H1 (cell line): ENCODE measurements at regions not wholly inside any gene's neighbourhood (a gene's known extent, or its start where the extent isn't known, plus 50 kb on each side); places are given as distances from the start of the nearest gene placed in this dataset.
"Not testable (repeated sequence)": the region's sequence is repeated elsewhere in the genome, so short reads cannot be mapped to it uniquely, and the experiment has no call there.

Experiments used
- CTCF ChIA-PET: fragments of 300-600 bp; sonication (Branson Sonifier 250); formaldehyde crosslinking; loops from one replicate; lab custom pipeline; 2021; ENCODE audit not compliant: partially characterized antibody; lab: Charles Lee
- POLR2A ChIA-PET: fragments of 300-600 bp; sonication (Branson Sonifier 250); formaldehyde crosslinking; loops from one replicate; lab custom pipeline; 2021; ENCODE audit warnings: inconsistent platforms; ENCODE audit not compliant: partially characterized antibody; lab: Charles Lee
- DNase-seq, 2 experiments: peaks; one replicate each; pipeline versions ENCODE4 v3.0.0 to v3.0.0-alpha.2; 2010 to 2022; ENCODE audit warnings: low spot score in 2 of 2, low read depth in 1 of 2, mixed read lengths in 1 of 2
- FAIRE-seq: peaks from 2 replicates; lab custom pipeline; 2011; peaks lifted over from hg19 to GRCh38; lab: Jason Lieb, UNC
- H2AFZ ChIP-seq: 2 replicates; pipeline ENCODE4 v1.8.1; 2012; ENCODE audit warnings: low read length, inconsistent platforms
- H2AK5ac ChIP-seq: 2 replicates; pipeline ENCODE4 v1.6.1; 2013; ENCODE audit warnings: low read depth, low read length
- H2BK120ac ChIP-seq: replicated peaks from 2 replicates; pipeline ENCODE3; 2013; ENCODE audit warnings: low read depth, low read length, inconsistent platforms
- H2BK12ac ChIP-seq: 2 replicates; pipeline ENCODE4 v1.6.1; 2013; ENCODE audit warnings: low read depth, low read length
- H2BK15ac ChIP-seq: 2 replicates; pipeline ENCODE4 v1.6.1; 2013; ENCODE audit warnings: low read length
- H2BK20ac ChIP-seq: 2 replicates; pipeline ENCODE4 v1.6.1; 2013; ENCODE audit warnings: low read length
- H2BK5ac ChIP-seq: 2 replicates; pipeline ENCODE4 v1.6.1; 2013; ENCODE audit warnings: low read depth, low read length
- H3K14ac ChIP-seq: 2 replicates; pipeline ENCODE4 v1.6.1; 2013; ENCODE audit warnings: inconsistent platforms; ENCODE audit not compliant: insufficient read length
- H3K18ac ChIP-seq: 2 replicates; pipeline ENCODE4 v1.6.1; 2013; ENCODE audit warnings: low read length; ENCODE audit errors: extremely low read depth
- H3K23ac ChIP-seq: 2 replicates; pipeline ENCODE4 v1.6.1; 2013; ENCODE audit warnings: inconsistent platforms; ENCODE audit not compliant: insufficient read length
- H3K23me2 ChIP-seq: 2 replicates; pipeline ENCODE4 v1.6.1; 2013; ENCODE audit warnings: low read depth, low read length
- H3K27ac ChIP-seq: 2 replicates; pipeline ENCODE4 v1.6.1; 2011; ENCODE audit warnings: low read depth, low read length, inconsistent platforms
- H3K27me3 ChIP-seq, 4 experiments: replicated peaks in 1 of 4; 1 replicate in 1 of 4; 2 replicates in 3 of 4; pipeline versions ENCODE4 v1.6.1 to v1.8.1; 2011 to 2013; ENCODE audit warnings: low read length in 3 of 4, mild to moderate bottlenecking in 3 of 4, inconsistent platforms in 2 of 4, mixed read lengths in 2 of 4, moderate library complexity in 1 of 4; ENCODE audit not compliant: control insufficient read depth in 3 of 4, insufficient read depth in 3 of 4; ENCODE audit errors: extremely low read depth in 1 of 4
- H3K36me3 ChIP-seq, 4 experiments: 2 replicates each; pipeline versions ENCODE4 v1.6.1 to v1.8.1; 2011 to 2013; ENCODE audit warnings: mild to moderate bottlenecking in 4 of 4, low read length in 3 of 4, moderate library complexity in 2 of 4, control low read depth in 1 of 4, inconsistent platforms in 1 of 4; ENCODE audit not compliant: insufficient read depth in 4 of 4, control insufficient read depth in 2 of 4
- H3K4ac ChIP-seq: replicated peaks from 2 replicates; pipeline ENCODE3; 2013; ENCODE audit warnings: low read length, low read depth, mixed read lengths, inconsistent platforms; ENCODE audit not compliant: insufficient read length
- H3K4me1 ChIP-seq, 4 experiments: replicated peaks in 1 of 4; 1 replicate in 1 of 4; 2 replicates in 3 of 4; pipeline versions ENCODE4 v1.6.1 to v1.8.1; 2011 to 2013; ENCODE audit warnings: low read length in 3 of 4, inconsistent platforms in 2 of 4, mixed read lengths in 1 of 4; ENCODE audit not compliant: insufficient read depth in 4 of 4, control insufficient read depth in 3 of 4
- H3K4me2 ChIP-seq, 2 experiments: 2 replicates each; pipeline versions ENCODE4 v1.6.1 to v1.8.1; 2011 to 2013; ENCODE audit warnings: low read depth in 2 of 2, low read length in 2 of 2, control low read depth in 1 of 2, inconsistent platforms in 1 of 2, mild to moderate bottlenecking in 1 of 2; ENCODE audit not compliant: insufficient read depth in 1 of 2
- H3K4me3 ChIP-seq, 4 experiments: fragments of 200-600, 300-600 bp in 1 of 4; sonication (generic), shearing (Covaris generic), sonication (Bioruptor Twin) in 1 of 4; 2 replicates each; pipeline versions ENCODE4 v1.5.1 to v1.8.1; 2011 to 2016; ENCODE audit warnings: low read length in 4 of 4, low read depth in 3 of 4, control low read depth in 2 of 4, inconsistent platforms in 2 of 4, mild to moderate bottlenecking in 2 of 4, mixed read lengths in 1 of 4, moderate library complexity in 1 of 4; ENCODE audit not compliant: insufficient read depth in 2 of 4; ENCODE audit errors: extremely low read depth in 1 of 4
- H3K56ac ChIP-seq: replicated peaks from 2 replicates; pipeline ENCODE3; 2013; ENCODE audit warnings: low read depth, mild to moderate bottlenecking, mixed read lengths, low read length, inconsistent platforms; ENCODE audit not compliant: insufficient read length
- H3K79me1 ChIP-seq: 2 replicates; pipeline ENCODE4 v1.6.1; 2013; ENCODE audit warnings: low read depth, low read length, control low read depth
- H3K79me2 ChIP-seq, 2 experiments: 2 replicates each; pipeline versions ENCODE4 v1.6.1 to v1.8.1; 2012 to 2013; ENCODE audit warnings: low read length in 2 of 2, mild to moderate bottlenecking in 2 of 2, inconsistent platforms in 1 of 2; ENCODE audit not compliant: insufficient read depth in 2 of 2, control insufficient read depth in 1 of 2
- H3K9ac ChIP-seq, 4 experiments: replicated peaks in 1 of 4; 1 replicate in 1 of 4; 2 replicates in 3 of 4; pipeline versions ENCODE4 v1.6.1 to v1.8.1; 2011 to 2013; ENCODE audit warnings: low read depth in 3 of 4, low read length in 3 of 4, control low read depth in 2 of 4, mild to moderate bottlenecking in 2 of 4, moderate library complexity in 2 of 4, inconsistent platforms in 1 of 4; ENCODE audit errors: extremely low read depth in 1 of 4
- H3K9me3 ChIP-seq, 2 experiments: 2 replicates each; pipeline versions ENCODE4 v1.6.1 to v1.8.1; 2012 to 2013; ENCODE audit warnings: mild to moderate bottlenecking in 2 of 2, moderate library complexity in 2 of 2, control low read depth in 1 of 2, inconsistent platforms in 1 of 2, low read depth in 1 of 2, low read length in 1 of 2, mixed read lengths in 1 of 2; ENCODE audit not compliant: insufficient read depth in 2 of 2
- H4K20me1 ChIP-seq, 2 experiments: replicated peaks in 1 of 2; 2 replicates each; pipeline versions ENCODE3 to v1.8.1; 2011 to 2013; ENCODE audit warnings: inconsistent platforms in 2 of 2, low read length in 2 of 2, mild to moderate bottlenecking in 1 of 2; ENCODE audit not compliant: insufficient read depth in 2 of 2, control insufficient read depth in 1 of 2
- H4K5ac ChIP-seq: 2 replicates; pipeline ENCODE4 v1.6.1; 2013; ENCODE audit warnings: low read length, low read depth, mixed read lengths, inconsistent platforms; ENCODE audit not compliant: insufficient read length
- H4K8ac ChIP-seq: 2 replicates; pipeline ENCODE4 v1.8.0; 2013; ENCODE audit warnings: mild to moderate bottlenecking, moderate library complexity, low read length, inconsistent platforms; ENCODE audit not compliant: insufficient read depth; ENCODE audit errors: extremely low read depth
- H4K91ac ChIP-seq: replicated peaks from 2 replicates; pipeline ENCODE3; 2013; ENCODE audit warnings: low read length, mixed read lengths, inconsistent platforms; ENCODE audit not compliant: insufficient read length
- WGBS, 2 experiments: shearing (Covaris generic) in 1 of 2; methylation state at CpG; one replicate each; pipeline versions ENCODE4 v1.1.6 to v1.1.7; 2013 to 2015; ENCODE audit warnings: low lambda C conversion rate in 2 of 2, mixed read lengths in 2 of 2, inconsistent platforms in 1 of 2, low coverage in 1 of 2, missing lambda C conversion rate in 1 of 2; ENCODE audit not compliant: insufficient replicate concordance in 2 of 2, insufficient coverage in 1 of 2, insufficient read length in 1 of 2; ENCODE audit errors: extremely low coverage in 1 of 2, missing lambda C conversion rate in 1 of 2; 5-methylcytosine and 5-hydroxymethylcytosine counted together

DNA sequence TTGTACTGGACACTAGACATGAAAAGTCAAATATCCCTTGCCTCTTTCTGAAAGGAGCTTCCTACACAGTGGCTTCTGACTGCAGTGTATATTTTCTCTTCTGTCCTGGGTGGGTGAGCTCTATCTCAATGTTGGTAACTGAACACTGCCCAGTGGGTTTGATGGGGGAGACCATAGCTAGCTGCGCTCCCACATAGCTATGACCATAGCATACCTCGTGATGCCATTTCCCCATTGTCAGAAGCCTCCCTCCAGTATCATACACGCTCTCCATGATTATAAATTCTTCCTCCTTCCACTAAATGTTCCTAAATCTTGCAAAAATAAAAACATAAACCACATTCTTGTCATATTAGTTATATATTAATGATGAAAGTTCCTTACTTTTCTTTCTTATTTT is 2134.7 kb upstream of the DEFB115 start:
- H3K23ac ChIP-seq, H3K36me3 ChIP-seq, H3K56ac ChIP-seq, H2BK15ac ChIP-seq, H4K5ac ChIP-seq, H2BK5ac ChIP-seq, H2AFZ ChIP-seq, H3K9ac ChIP-seq, H3K79me2 ChIP-seq, H2BK20ac ChIP-seq, H4K20me1 ChIP-seq, H4K91ac ChIP-seq, CTCF ChIA-PET, H3K4me1 ChIP-seq, H4K8ac ChIP-seq, H3K14ac ChIP-seq, H2AK5ac ChIP-seq, POLR2A ChIA-PET, FAIRE-seq, H3K27ac ChIP-seq, H3K23me2 ChIP-seq, H3K27me3 ChIP-seq, H3K4me2 ChIP-seq, H2BK120ac ChIP-seq, H3K18ac ChIP-seq, DNase-seq, H2BK12ac ChIP-seq, H3K79me1 ChIP-seq, H3K4ac ChIP-seq, H3K4me3 ChIP-seq: not testable (repeated sequence)
- H3K9me3 ChIP-seq, result peaks cover 54 to 63% of the 10 kb centered on the region in 2 experiments
- WGBS, 2 experiments, result 43% methylated on average over 3 of the region's 3 CpGs; no CpG with 5 or more reads in 1 of the 2 experiments
